Gastroesophageal sphincter (tissue), 4 donors: ENCODE measurements at regions not wholly inside any gene's neighbourhood (a gene's known extent, or its start where the extent isn't known, plus 50 kb on each side); places are given as distances from the start of the nearest gene placed in this dataset.

ENCODE experiments used
- ATAC-seq: fragments of 150-250 bp; one replicate; pipeline ENCODE4 v1.9.1; 2016; ENCODE audit warnings: mild to moderate bottlenecking, moderate library complexity
- H3K27ac ChIP-seq, 4 donors: fragments of 200-600 bp; sonication (generic) in 3 of 4; 1 replicate in 3 of 4; 2 replicates in 1 of 4; pipeline ENCODE4 v1.5.1; 2016 to 2019
- H3K27me3 ChIP-seq: fragments of 200-600 bp; sonication (generic); one replicate; pipeline ENCODE4 v1.5.1; 2019
- H3K36me3 ChIP-seq, 2 donors: fragments of 200-600 bp; sonication (generic); one replicate each; pipeline ENCODE4 v1.5.1; 2019; ENCODE audit warnings: control low read depth in 1 of 2
- H3K4me1 ChIP-seq, 3 donors: fragments of 200-600 bp; sonication (generic); 1 replicate in 2 of 3; 2 replicates in 1 of 3; pipeline ENCODE4 v1.5.1; 2016 to 2019; ENCODE audit warnings: control low read depth in 2 of 3
- H3K4me3 ChIP-seq, 2 donors: fragments of 200-600 bp; sonication (generic); one replicate each; pipeline ENCODE4 v1.5.1; 2019; ENCODE audit warnings: mild to moderate bottlenecking in 1 of 2, moderate library complexity in 1 of 2
- H3K9me3 ChIP-seq, 3 donors: fragments of 200-600 bp; sonication (generic); one replicate each; pipeline ENCODE4 v1.5.1; 2017 to 2019; ENCODE audit warnings: control low read depth in 2 of 3
- CTCF ChIP-seq, 4 experiments: fragments of 200-600 bp in 2 of 4; fragments of 450-650 bp in 2 of 4; sonication (generic) in 1 of 4; IDR thresholded peaks; one replicate each; pipeline ENCODE4 v1.5.1; 2017 to 2019; ENCODE audit warnings: antibody characterized with exemption in 4 of 4, mild to moderate bottlenecking in 2 of 4, moderate library complexity in 2 of 4
- EP300 ChIP-seq: sonication (generic); formaldehyde crosslinking; IDR thresholded peaks from one replicate; pipeline ENCODE4 v1.6.1; 2017; ENCODE audit warnings: antibody characterized with exemption, mild to moderate bottlenecking
- POLR2A ChIP-seq, 2 donors: fragments of 450-650 bp; IDR thresholded peaks; one replicate each; pipeline ENCODE4 v1.6.1; 2017; ENCODE audit warnings: antibody characterized with exemption in 2 of 2, mild to moderate bottlenecking in 2 of 2, moderate library complexity in 1 of 2
- POLR2AphosphoS5 ChIP-seq: sonication (generic); formaldehyde crosslinking; IDR thresholded peaks from one replicate; pipeline ENCODE4 v1.6.1; 2017; ENCODE audit warnings: antibody characterized with exemption
- WGBS, 2 donors: methylation state at CpG; one replicate each; pipeline ENCODE4 v1.1.5; 2018; ENCODE audit warnings: low coverage in 1 of 2; 5-methylcytosine and 5-hydroxymethylcytosine counted together

GRCh38 chr14:101113108-101113612 is 209.6 kb upstream of the RTL1 start:
- Histone ChIP-seq H3K27me3 (no peaks in the 10 kb centered on the region), H3K9me3 (no peaks in the 10 kb centered on the region), H3K27ac (no peak overlapping the region), H3K36me3 (no peaks in the 10 kb centered on the region), H3K4me3 (no peak overlapping the region), H3K4me1 (no peaks in the 10 kb centered on the region)
- TF ChIP-seq POLR2AphosphoS5 (no peak), POLR2A (IDR thresholded peaks at IDR 0.05) (no peak), EP300 (no peak), CTCF (IDR thresholded peaks at IDR 0.05) (no peak)
- ATAC-seq: no peak
- 100% methylated on average over 1 of the region's 9 CpGs for WGBS, 2 donors

- no peaks in the 10 kb centered on the region for H3K27me3 ChIP-seq
- H3K27ac ChIP-seq: no peak overlapping the region
- no peaks in the 10 kb centered on the region for H3K9me3 ChIP-seq
- WGBS, 2 donors: 40 to 61% methylated on average over 1 to 6 of the region's 16 CpGs
- ATAC-seq: no peak
- H3K4me3 ChIP-seq: no peak overlapping the region
- H3K36me3 ChIP-seq: no peaks in the 10 kb centered on the region
- H3K4me1 ChIP-seq: no peaks in the 10 kb centered on the region
- TF ChIP-seq POLR2A (IDR thresholded peaks at IDR 0.05): no peak
- TF ChIP-seq POLR2AphosphoS5: no peak
- no peak for TF ChIP-seq EP300
- no peak for TF ChIP-seq CTCF (IDR thresholded peaks at IDR 0.05)
Measured at GRCh38 chr14:101113835-101114725, 210.6 kb upstream of the RTL1 start.

- no peak overlapping the region for H3K4me3 ChIP-seq
- WGBS, 2 donors: 87 to 93% methylated on average over 3 to 17 of the region's 19 CpGs
- H3K9me3 ChIP-seq: no peaks in the 10 kb centered on the region
- TF ChIP-seq POLR2A (IDR thresholded peaks at IDR 0.05) (no peak), EP300 (no peak), CTCF (IDR thresholded peaks at IDR 0.05) (no peak), POLR2AphosphoS5 (no peak)
- H3K27me3 ChIP-seq: no peaks in the 10 kb centered on the region
- H3K27ac ChIP-seq: no peak overlapping the region
- H3K36me3 ChIP-seq: no peaks in the 10 kb centered on the region
- no peaks in the 10 kb centered on the region for H3K4me1 ChIP-seq
- ATAC-seq: no peak
Measured at GRCh38 chr14:101114726-101115515, 211.4 kb upstream of the RTL1 start.

GRCh38 chr14:101115652-101116051 is 212.1 kb upstream of the RTL1 start:
- H3K27me3 ChIP-seq: no peaks in the 10 kb centered on the region
- H3K27ac ChIP-seq: no peak overlapping the region
- H3K9me3 ChIP-seq: no peaks in the 10 kb centered on the region
- no peak for TF ChIP-seq POLR2AphosphoS5
- TF ChIP-seq POLR2A (IDR thresholded peaks at IDR 0.05): no peak
- no peak for TF ChIP-seq CTCF (IDR thresholded peaks at IDR 0.05)
- no peak for TF ChIP-seq EP300
- no peak overlapping the region for H3K4me3 ChIP-seq
- H3K36me3 ChIP-seq: no peaks in the 10 kb centered on the region
- 92 to 100% methylated on average over 1 to 6 of the region's 8 CpGs for WGBS, 2 donors
- ATAC-seq: no peak
- H3K4me1 ChIP-seq: no peaks in the 10 kb centered on the region
